ENCODE measurements at regions not wholly inside any gene's neighbourhood (a gene's known extent, or its start where the extent isn't known, plus 50 kb on each side); places are given as distances from the start of the nearest gene placed in this dataset.

DNA sequence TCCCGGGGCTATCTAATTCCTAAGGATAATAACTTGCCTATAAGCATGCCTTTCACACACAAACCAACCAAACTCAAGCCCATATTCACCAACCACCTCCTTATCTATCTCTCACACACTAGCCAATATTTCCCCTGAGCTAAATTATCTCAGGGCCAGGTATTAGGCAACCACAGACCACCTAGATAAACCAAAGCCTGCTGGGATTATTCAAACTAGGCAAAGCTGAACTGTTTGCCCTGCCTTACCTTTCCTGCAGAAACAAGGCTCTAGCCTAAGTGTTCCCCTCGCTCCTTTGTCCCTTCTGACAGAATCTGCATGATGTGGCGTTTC lies 114.7 kb upstream of the EEA1 start:
- DNase-seq = no peak

DNA sequence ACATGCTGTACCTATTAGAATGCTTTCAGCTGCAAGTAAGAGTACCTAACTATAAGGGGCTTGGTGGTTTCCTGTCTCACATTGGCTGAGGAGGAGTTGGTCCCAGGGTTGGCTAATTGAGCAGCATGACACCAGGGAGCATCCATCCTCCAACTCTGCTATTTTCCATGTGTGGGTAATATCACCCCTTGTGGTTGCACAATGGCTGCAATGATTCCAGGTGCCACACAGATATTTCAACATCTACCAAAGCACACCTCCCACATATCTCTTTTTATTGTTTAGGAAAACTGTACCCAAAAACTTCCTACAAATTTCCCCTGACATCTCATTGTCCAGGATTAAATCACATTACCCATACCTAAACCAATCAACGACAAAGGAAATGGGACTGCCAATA lies 118.0 kb upstream of the EEA1 start:
- no peak for DNase-seq

DNA sequence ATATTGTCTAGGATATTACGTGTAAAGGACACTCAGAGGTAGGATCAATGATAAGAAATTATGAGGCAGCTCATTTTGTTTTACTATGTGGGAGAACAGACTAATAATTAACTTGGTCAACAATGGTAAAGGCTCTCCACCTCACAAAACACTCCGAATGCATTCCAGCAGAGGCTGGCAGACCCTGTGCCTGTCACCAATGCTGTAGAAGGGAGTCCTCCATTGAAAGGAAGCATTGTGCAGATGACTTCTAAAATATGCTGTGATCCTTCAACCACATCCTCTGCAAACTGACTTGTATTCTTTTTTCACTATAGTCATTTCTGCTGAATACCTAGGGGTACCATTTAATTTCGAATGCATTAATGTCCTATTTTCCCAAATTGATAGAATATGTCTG lies 119.6 kb upstream of the EEA1 start:
- DNase-seq = no peak

DNA sequence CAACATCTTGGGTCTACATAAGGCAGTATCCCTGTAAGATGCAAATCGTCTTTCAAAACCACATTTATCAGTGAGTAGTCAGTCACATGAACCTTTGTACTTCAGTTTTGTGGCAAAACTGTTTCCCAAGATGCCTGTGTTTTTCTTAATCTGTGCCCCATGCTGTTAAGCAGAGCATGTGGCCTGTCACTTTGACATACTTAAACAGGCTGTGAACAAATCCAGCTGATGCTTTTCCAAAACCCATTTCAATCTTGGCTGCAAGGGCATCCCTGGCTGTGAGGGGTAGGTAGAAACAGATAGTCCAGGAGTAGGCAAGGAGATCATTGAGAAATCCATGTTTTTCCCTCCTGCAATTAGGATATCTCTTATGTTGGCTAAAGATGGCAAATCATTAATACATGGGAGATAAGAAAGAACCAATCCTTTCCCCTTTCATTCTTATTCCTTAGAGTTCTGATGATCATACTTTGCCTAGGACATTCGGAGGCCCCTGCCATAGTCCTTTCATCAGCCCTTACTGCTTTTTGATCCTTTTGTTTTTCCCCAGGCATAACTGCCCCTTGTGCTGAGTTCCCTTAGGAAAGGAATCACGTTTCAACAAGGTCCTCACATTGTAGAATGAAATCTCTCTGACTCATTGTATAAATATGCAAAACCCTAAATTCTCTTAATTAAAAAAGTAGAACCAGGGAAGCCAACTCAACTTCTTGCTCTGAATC lies 121.1 kb upstream of the EEA1 start:
- DNase-seq = no peak

DNA sequence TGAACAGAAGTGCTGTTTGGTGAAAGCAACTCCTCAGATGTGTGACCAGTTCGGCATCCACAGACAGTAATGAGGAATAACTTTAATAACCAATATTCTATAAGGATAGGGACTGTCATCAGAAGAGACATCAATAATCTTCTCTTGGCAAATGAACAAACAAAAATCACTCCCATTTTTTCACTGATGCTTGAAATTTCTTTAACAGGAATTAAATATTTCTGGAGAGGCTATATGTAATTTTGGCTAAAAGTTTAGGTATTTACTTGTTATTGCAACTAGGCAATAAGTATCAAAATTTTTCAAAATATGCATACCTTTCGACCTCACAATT lies 121.6 kb upstream of the EEA1 start:
- no peak for DNase-seq

DNA sequence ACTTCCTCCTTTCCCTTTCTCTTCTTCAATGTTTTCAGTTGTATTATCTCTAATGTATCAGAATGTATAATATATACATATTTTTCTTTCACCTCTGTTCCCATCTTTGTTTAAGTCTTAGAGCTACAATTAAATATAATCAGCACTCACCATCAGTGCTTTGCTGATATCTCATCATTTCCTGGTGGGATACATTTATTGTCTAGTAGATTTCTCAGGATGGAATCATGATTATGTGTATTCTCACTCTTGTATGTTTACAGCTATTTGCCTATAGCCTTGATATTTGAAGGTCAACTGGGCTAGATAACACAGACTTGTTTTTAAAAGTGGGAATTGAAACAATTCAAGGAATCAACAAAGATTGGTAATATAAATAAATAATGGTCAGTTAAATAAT lies 124.9 kb upstream of the EEA1 start:
- no peak for DNase-seq

DNA sequence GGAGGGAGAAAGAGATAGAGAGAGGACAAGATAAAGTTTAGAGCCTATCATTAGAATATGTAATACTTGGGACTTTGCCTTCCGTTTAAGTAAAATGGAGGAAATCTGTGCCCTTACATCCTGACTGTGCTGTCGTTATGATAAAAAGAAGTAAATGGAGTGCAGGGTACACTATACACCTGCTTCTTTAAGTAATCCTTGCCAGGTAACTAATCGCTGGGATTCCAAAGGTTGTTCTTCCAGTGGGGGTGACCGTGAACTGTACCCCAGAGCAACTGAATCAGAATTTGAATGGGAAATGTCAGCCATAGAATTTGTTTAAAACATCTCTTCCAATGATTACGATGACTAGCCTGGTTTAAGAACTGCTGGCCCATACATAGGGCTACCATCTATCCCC lies 126.1 kb upstream of the EEA1 start:
- no peak for DNase-seq

DNA sequence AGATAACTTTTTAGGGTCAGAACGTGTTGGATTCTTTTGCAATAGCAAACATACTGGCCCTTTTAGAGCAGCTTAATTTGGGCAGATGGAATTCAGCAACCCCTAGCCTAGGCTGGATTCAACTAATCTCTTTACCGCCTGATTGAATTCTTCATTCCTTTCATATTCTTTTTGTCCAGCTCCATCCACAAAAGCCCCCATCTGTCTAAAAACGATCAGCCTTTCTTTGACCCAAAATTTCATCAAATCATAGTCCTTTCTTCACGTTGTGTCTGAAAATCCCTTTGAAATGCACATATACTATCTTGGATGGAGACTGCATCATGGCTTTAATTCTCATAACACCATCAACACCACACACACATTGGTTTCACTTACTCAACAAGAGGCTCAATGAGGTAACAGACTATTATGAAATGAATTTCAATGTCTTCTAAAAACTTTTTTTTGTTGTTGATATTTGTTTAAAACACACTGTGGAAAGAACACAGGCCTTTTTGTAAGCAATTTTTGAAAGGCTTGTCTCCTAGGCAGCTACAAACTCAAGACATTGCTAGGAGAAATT lies 128.0 kb upstream of the EEA1 start:
- no peak for DNase-seq

DNA sequence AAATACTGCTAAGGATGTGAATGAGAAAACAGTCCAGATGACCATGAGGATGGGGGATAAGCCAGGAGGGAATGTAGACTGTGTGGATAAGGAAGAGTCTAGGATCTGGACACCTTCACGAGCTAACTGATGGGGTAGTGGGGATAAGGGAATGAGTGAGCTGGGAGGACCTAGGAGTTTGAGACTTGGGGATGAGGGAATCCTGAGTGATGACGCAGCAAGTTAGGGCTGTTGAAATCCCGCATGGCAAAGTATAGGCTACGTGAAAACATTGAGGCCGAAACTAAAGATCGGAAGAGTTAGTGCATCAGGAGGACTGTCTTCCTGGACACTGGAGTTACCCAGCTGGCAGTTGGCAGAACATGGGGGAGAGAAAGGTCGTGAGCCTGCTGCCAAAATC lies 129.2 kb upstream of the EEA1 start:
- DNase-seq = no peak

DNA sequence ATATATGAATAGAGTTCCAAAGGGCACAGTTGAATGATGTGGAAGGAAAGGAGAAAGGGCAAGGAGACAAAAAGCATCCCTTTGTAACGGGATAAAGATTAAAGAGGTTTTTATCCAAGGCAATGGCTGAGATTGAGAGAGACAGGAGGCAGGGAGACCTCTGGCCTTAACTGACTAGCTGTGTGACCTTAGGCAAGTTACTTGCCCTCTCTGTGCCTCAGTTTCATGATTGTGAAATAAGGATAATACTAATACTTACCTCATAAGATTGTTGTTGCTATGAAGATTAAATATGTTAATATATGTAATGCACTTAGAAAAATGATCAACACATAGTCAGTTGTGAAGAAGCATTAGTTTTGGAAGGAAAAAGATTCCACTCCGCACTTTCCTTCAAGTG lies 130.2 kb upstream of the EEA1 start:
- no peak for DNase-seq

DNA sequence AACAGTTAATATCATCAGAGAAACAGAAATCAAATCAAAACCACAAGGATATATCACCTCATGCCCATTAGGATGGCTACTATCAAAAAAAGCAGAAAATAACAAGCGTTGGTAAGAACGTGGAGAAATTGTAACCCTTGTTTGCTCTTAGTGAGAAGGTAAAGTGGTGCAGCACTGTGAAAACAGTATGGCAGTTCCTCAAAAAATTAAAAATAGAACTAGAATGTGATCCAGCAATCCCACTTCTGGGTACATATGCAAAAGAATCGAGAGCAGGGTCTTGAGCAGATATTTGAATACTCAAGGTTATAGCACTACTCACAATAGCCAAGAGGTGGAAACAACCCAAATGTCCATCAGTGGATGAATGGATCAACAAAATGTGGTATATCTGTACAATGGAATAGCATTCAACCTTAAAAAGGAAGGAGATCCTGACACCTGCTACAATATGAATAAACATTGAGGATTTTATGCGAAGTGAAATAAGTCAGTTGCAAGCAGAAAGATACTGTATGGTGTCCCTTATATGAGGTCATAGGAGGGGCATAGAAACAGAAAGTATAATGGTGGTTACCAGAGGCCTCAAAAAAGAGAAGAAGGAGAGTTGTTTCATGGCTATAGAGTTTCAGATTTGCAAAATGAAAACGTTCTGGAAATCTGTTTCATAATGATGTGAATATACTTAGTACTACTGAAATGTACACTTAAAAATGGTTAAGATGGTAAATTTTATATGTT lies 131.0 kb upstream of the EEA1 start:
- no peak for DNase-seq

DNA sequence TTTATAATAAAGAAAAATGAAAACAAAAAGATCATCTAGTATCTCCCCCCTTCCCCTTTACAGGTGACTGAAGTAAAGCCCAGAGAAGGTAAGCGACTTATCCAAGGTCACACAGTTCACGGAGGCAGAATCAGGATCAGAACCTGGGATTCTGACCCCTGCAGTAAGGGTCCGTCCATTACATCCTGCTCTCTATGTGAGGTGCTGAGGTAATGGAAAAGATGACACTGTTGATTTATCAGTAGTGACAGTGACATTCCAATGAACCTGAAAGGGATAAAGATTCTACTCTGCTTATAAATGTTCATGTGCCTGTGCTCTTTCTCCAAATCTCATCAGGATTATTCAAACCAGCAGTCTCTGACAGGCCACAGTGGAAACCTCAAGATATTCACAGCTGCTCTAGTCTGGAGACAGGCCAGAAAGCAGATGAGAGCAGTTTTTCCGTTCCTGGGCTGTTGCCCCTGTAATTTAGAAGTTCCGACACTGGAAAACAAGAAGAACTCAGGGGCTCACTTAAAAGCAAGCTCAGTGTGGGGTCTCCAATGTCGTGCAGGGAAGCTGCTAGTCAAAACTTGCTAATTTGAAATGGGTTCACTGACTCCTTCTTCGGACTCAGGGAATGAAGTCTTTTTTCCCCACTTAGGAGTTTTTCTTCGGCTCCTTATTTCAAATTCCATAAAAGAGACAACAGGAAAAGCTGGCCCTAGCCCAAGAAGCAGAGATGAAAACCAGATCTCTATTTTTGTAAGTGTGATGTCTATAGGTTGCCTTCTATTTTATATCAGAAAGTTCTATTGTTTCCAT lies 131.8 kb upstream of the EEA1 start:
- DNase-seq = no peak

DNA sequence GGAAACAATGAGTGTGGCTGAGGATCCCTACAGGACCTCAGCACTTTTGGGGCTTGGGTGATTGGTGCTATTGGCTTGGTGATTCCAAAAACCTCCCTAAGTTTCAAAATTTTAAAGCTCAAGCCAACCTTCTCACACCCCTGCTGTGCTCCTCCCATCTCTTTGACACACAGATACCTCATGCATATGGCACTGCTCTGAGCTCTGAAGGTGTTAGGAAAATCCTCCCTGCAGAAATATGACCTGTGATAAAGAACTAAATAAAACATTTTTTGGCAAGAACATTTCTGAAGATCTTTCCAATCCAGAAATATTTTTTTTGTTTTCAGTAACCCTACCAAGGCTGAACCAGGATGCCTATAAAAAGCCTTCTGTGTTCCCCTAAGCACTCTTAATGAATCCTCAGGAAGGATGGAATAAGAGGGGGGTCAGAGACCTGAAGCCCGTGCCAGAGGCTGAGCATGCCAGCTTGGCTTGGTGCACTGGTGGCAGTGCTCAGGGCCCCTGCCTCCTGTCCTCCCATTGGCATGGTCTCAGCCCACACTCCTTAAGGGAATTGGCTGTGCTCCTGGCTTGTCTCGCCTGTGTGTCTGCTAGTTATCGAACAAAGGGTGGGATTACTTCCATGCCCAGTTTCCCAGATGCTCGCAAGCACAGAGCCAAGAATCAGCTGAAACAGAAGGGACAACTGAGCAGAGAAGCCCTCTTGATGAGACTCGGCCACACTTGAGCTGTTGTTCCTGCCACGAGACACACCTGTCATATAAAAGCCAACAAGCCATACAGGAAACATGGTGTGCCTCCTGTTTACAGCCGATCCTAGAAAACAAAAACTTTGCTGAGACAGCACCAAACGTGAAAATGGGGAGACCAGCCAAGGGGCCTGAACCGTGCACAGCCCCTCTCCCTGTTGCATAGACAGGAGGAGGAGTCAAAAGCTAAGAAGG lies 132.7 kb upstream of the EEA1 start:
- no peak for DNase-seq

DNA sequence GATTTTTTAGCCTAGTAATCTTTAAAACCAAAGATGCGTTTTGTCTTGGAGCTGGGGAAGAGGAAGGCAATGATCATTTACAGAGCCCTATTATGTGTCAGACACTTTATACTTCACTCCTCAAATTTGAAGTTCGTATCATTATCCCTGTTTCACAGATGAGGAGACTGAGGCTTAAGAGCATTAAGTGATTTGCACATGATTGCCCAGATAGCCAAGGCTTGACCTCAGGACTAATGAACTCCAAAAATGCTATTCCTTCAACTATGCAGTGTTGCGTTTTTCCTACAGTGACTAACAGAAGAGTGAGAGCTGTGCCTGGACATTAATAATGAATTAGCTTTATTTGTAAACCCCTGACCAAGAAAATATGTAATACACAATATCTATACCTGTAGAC lies 136.8 kb upstream of the EEA1 start:
- DNase-seq = no peak

DNA sequence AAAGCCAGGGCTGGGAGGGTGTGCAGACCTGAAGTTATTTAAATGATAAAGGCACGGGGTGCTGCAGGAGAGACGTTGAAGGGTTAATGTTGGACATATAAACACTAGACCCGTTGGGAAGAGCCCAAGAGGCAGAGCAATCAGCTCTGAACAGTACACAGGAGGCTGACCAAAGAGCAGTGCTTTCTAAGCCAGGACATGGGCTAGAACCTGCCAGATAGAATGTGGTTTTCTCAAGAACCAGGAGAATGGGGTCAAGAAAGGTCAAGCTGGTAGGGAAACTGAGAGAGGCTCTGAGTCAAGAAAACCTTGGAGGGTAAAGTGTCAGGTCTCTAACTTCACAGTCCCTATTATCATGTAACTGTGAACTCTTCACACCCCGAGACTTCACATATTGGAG lies 143.2 kb upstream of the EEA1 start:
- DNase-seq = no peak

DNA sequence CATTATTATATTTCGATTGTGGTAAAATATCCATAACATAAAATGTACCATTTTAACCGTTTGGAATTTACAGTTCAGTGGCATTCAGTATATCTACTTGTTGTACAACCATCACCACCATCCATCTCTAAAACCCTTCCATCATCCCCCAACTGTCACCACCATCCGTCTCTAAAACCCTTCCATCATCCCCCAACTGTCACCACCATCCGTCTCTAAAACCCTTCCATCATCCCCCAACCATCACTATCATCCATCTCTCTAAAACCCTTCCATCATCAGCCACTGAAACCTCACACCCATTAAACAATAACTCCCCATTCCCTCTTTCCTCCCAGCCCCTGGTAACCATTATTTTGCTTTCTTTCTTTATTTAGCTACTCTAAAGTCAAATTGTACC lies 144.2 kb upstream of the EEA1 start:
- DNase-seq = no peak

DNA sequence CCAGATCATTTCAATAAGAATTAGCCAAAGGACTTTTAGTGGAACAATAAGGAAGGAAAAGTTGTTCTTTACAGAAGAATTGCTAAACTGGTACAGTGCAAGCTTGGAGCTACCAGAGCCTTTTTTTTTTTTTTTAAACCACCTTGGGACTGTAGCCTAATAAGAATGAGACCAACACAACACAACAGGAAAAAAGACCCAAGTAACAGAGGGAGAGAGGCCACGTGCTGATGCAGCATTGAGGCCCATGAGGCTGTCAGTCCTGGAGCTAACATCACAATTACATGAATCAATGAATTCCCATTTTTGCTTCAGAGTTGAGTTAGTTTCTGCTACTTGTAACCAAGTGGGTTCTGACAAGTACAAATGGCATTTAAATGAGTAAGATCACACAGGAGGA lies 149.0 kb upstream of the EEA1 start:
- no peak for DNase-seq

DNA sequence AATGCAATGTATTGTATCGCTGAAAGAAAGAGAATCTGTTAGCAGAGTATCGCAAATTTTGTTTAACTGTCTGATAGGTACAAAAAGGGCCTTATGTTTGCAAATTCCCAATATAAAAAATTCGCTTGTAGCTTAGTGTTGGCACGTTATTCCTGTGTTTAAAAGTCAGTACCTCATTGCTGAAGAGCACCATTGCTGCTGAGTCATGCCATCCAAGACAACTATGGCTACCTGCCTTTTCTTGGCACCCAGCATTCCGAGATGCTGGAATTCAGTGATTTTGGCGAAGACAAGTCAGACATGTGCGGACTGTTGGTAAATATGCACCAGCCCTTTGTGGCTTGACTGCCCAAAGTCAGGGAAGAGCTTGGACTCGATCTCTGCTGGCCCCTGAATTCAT lies 149.5 kb upstream of the EEA1 start:
- no peak for DNase-seq

DNA sequence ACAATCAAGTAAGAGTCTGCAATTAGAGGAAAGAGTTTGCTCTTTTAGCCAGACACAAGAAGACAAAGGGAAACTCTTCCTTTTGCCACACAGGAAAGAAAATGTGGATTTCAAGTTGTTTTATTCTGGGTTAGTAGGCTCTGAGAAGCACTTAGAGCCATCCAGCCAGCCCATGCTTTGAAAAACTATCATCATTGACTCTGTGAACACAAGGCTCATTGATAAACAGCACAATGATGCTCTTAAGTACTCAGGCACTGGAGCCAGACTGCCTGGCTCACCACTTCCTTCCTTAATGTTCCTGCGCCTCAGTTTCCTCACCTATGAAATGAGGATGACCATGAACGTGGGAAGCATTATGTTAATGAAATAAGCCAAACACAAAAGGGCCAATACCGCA lies 150.2 kb upstream of the EEA1 start:
- no peak for DNase-seq

DNA sequence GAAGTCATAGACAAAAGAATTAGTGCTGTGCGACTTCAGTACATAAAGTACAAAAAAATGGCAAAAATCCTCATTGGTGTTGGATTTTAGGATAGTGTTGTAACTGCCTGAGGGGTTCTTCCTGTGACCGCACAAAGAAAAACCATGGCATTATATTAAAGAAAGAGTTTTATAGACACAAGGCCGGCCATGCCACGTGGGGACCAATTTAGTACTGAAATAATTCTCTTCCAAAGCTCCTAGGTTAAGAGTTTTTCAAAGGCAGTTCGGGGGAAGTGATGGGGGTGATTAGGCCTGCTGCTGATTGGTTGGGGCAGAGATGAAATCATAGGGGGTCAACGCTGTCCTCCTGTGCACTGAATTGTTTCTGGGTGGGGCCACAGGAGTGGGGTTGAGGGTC lies 150.9 kb upstream of the EEA1 start:
- no peak for DNase-seq

DNA sequence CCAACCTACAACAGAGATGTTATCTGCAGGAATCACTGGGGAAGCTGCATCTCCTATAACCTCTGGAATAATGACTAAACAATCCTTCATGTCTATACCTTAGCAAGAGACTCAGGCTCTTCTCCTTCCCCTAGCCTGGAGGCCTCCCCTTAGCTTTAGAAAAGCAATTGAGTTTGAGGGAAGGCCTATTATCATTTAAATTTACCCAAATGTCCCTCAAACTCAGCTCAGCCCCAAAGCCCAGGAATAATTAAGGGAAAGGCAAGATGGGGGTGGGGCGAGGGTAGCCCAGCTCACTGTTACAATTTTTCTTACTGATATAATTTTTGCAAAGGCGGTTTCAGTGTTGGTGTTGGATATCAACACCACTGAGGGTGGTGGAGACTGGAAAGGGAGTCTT lies 151.4 kb upstream of the EEA1 start:
- DNase-seq = no peak

DNA sequence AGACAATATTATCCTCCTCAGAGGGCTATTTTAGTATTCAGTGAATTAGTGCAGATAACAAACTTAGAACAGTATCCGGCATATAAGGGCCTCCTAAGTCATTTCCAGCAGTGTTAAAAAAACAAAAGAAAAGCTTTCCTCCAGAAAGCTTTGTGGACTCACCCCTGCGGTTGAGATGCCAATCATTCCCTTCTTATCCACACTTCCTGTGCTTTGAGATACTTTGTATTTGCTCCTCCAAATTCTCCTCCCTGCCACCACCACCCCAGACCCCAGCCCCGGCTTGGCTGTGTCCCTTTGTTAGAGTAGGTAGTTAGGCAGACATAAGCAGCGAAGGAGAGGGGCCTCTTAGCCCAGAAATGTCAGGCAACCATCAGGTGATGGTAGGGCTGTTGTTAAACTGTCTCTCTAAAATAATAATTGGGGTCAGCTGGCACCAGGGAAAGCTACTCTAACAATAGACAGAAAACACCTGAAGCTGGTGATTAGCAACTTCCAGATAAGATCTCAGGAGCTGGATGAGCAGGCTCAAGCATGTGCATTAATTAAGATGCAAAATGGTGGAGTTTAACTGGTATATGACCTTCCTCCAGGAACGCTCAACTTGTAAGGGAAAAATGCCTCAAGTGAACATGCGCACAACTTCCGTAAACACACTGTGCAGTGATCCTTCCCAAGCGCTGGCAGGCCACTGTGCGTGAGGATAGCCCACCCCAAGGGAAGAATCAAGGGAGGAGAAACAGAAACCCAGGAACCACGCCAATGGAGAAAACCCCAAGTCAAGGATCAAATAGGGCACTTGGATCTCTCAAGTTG lies 152.1 kb upstream of the EEA1 start:
- no peak for DNase-seq
